Mesenchymal stem cell (in vitro differentiated cells and primary cell): ENCODE measurements at regions not wholly inside any gene's neighbourhood (a gene's known extent, or its start where the extent isn't known, plus 50 kb on each side); places are given as distances from the start of the nearest gene placed in this dataset.
"Not testable (repeated sequence)": the region's sequence is repeated elsewhere in the genome, so short reads cannot be mapped to it uniquely, and the experiment has no call there.

Experiments
- DNase-seq: peaks from one replicate; pipeline ENCODE4 v3.0.0-alpha.2; 2013
- H2AFZ ChIP-seq: one replicate; pipeline ENCODE4 v1.6.1; 2013; ENCODE audit warnings: low read depth, mild to moderate bottlenecking, control low read depth, inconsistent platforms, low read length, moderate library complexity
- H2AK5ac ChIP-seq: 2 replicates; pipeline ENCODE4 v1.6.1; 2013; ENCODE audit warnings: low read length, moderate library complexity, mild to moderate bottlenecking, inconsistent platforms; ENCODE audit not compliant: severe bottlenecking
- H2BK120ac ChIP-seq: one replicate; pipeline ENCODE4 v1.6.1; 2013; ENCODE audit warnings: low read depth, mild to moderate bottlenecking, inconsistent platforms, low read length, moderate library complexity
- H2BK12ac ChIP-seq, 2 experiments: one replicate each; pipeline ENCODE4 v1.6.1; 2013; ENCODE audit warnings: inconsistent platforms in 2 of 2, low read length in 2 of 2, mild to moderate bottlenecking in 2 of 2, moderate library complexity in 2 of 2, control low read depth in 1 of 2
- H2BK15ac ChIP-seq: one replicate; pipeline ENCODE4 v1.6.1; 2013; ENCODE audit warnings: mild to moderate bottlenecking, low read depth, inconsistent platforms; ENCODE audit not compliant: poor library complexity, severe bottlenecking
- H2BK5ac ChIP-seq: 2 replicates; pipeline ENCODE4 v1.6.1; 2013; ENCODE audit warnings: low read depth, mild to moderate bottlenecking, low read length, control low read depth, inconsistent platforms; ENCODE audit not compliant: poor library complexity, severe bottlenecking
- H3K14ac ChIP-seq, 2 experiments: one replicate each; pipeline ENCODE4 v1.6.1; 2013; ENCODE audit warnings: inconsistent platforms in 2 of 2, low read length in 2 of 2, control low read depth in 1 of 2, mild to moderate bottlenecking in 1 of 2, moderate library complexity in 1 of 2
- H3K18ac ChIP-seq, 2 experiments: one replicate each; pipeline ENCODE4 v1.6.1; 2013; ENCODE audit warnings: inconsistent platforms in 2 of 2, low read length in 2 of 2, control low read depth in 1 of 2, low read depth in 1 of 2, mild to moderate bottlenecking in 1 of 2
- H3K23ac ChIP-seq, 2 experiments: one replicate each; pipeline ENCODE4 v1.6.1; 2013; ENCODE audit warnings: inconsistent platforms in 2 of 2, low read length in 2 of 2, mild to moderate bottlenecking in 2 of 2, moderate library complexity in 2 of 2, control low read depth in 1 of 2
- H3K27ac ChIP-seq: 2 replicates; pipeline ENCODE4 v1.5.1; 2013; ENCODE audit warnings: mild to moderate bottlenecking, moderate library complexity, low read length, control low read depth, inconsistent platforms; ENCODE audit not compliant: poor library complexity, severe bottlenecking
- H3K27me3 ChIP-seq, 2 experiments: 2 replicates each; pipeline versions ENCODE4 v1.6.1 to v1.7.0; 2013; ENCODE audit warnings: low read length in 2 of 2, mild to moderate bottlenecking in 2 of 2, moderate library complexity in 2 of 2, control low read depth in 1 of 2, inconsistent platforms in 1 of 2; ENCODE audit not compliant: control insufficient read depth in 1 of 2, insufficient read depth in 1 of 2
- H3K36me3 ChIP-seq, 2 experiments: 2 replicates each; pipeline versions ENCODE4 v1.6.1 to v1.7.0; 2013; ENCODE audit warnings: low read length in 2 of 2, control low read depth in 1 of 2, inconsistent platforms in 1 of 2, low read depth in 1 of 2, mild to moderate bottlenecking in 1 of 2; ENCODE audit not compliant: insufficient read depth in 2 of 2, control insufficient read depth in 1 of 2
- H3K4ac ChIP-seq, 2 experiments: one replicate each; pipeline ENCODE4 v1.6.1; 2013; ENCODE audit warnings: inconsistent platforms in 2 of 2, low read length in 2 of 2, mild to moderate bottlenecking in 2 of 2, moderate library complexity in 2 of 2, control low read depth in 1 of 2, low read depth in 1 of 2
- H3K4me1 ChIP-seq: 2 replicates; pipeline ENCODE4 v1.6.1; 2013; ENCODE audit warnings: low read depth, low read length, control low read depth; ENCODE audit not compliant: control insufficient read depth, insufficient read depth
- H3K4me2 ChIP-seq: 2 replicates; pipeline ENCODE4 v1.6.1; 2013; ENCODE audit warnings: low read length, mild to moderate bottlenecking, inconsistent platforms; ENCODE audit not compliant: poor library complexity, severe bottlenecking
- H3K4me3 ChIP-seq, 2 experiments: 2 replicates each; pipeline versions ENCODE4 v1.5.1 to v1.7.0; 2013; ENCODE audit warnings: low read length in 2 of 2, mild to moderate bottlenecking in 2 of 2, control low read depth in 1 of 2, low read depth in 1 of 2; ENCODE audit not compliant: insufficient read depth in 1 of 2
- H3K79me1 ChIP-seq: replicated peaks from 2 replicates; pipeline ENCODE4 v1.6.1; 2013; ENCODE audit warnings: mild to moderate bottlenecking, control low read depth, low read length, inconsistent platforms; ENCODE audit not compliant: poor library complexity, severe bottlenecking
- H3K9ac ChIP-seq: 2 replicates; pipeline ENCODE4 v1.7.0; 2013; ENCODE audit warnings: mild to moderate bottlenecking, low read length, moderate library complexity
- H3K9me3 ChIP-seq: 2 replicates; pipeline ENCODE4 v1.7.0; 2013; ENCODE audit warnings: mild to moderate bottlenecking, low read length; ENCODE audit not compliant: control insufficient read depth
- H4K8ac ChIP-seq: one replicate; pipeline ENCODE4 v1.6.1; 2013; ENCODE audit warnings: inconsistent platforms, mild to moderate bottlenecking, low read length, moderate library complexity
- H4K91ac ChIP-seq: one replicate; pipeline ENCODE4 v1.6.1; 2013; ENCODE audit warnings: mild to moderate bottlenecking, low read length, inconsistent platforms
- WGBS: methylation state at CpG from one replicate; pipeline ENCODE4 v1.1.7; 2013; ENCODE audit warnings: mixed read lengths; 5-methylcytosine and 5-hydroxymethylcytosine counted together

- H4K8ac ChIP-seq, H2AFZ ChIP-seq, H3K18ac ChIP-seq, H3K4me3 ChIP-seq, H2BK5ac ChIP-seq, H3K4me2 ChIP-seq, H3K27me3 ChIP-seq, H2BK12ac ChIP-seq, H3K23ac ChIP-seq, H3K9ac ChIP-seq, H3K4ac ChIP-seq, H3K14ac ChIP-seq, H2AK5ac ChIP-seq, H2BK120ac ChIP-seq, H4K91ac ChIP-seq, H3K36me3 ChIP-seq, H3K27ac ChIP-seq, H2BK15ac ChIP-seq, H3K79me1 ChIP-seq, H3K4me1 ChIP-seq, DNase-seq, H3K9me3 ChIP-seq: not testable (repeated sequence)
- WGBS = 89% methylated on average over 3 of the region's 5 CpGs
Observed at GRCh38 chr1:194058268-194058667, 871.9 kb upstream of the B3GALT2 start.

GRCh38 chr1:194056169-194056568, 869.8 kb upstream of the B3GALT2 start:
- no peak for DNase-seq
- Histone ChIP-seq H3K4me3 (no peak overlapping the region), H2BK120ac (no peak overlapping the region), H2BK5ac (no peak overlapping the region), H2BK15ac (no peak overlapping the region), H3K9me3 (peaks cover 8% of the 10 kb centered on the region), H2AFZ (no peak overlapping the region), H3K4ac (no peak overlapping the region), H3K27me3 (no peaks in the 10 kb centered on the region), H3K27ac (no peak overlapping the region), H4K91ac (no peak overlapping the region), H3K4me1 (no peaks in the 10 kb centered on the region), H4K8ac (no peak overlapping the region), H3K14ac (no peak overlapping the region), H3K4me2 (no peak overlapping the region), H3K79me1 (no peaks in the 10 kb centered on the region), H3K18ac (no peak overlapping the region), H3K23ac (no peak overlapping the region), H3K9ac (no peak overlapping the region), H3K36me3 (no peaks in the 10 kb centered on the region), H2AK5ac (no peak overlapping the region), H2BK12ac (no peak overlapping the region)
- 98% methylated on average over 2 of the region's 2 CpGs for WGBS

- Histone ChIP-seq H3K27me3 (no peaks in the 10 kb centered on the region), H2BK120ac (no peak overlapping the region), H2AFZ (no peak overlapping the region), H3K4me3 (no peak overlapping the region), H3K4me2 (no peak overlapping the region), H4K91ac (no peak overlapping the region), H3K23ac (no peak overlapping the region), H2BK5ac (no peak overlapping the region), H3K9ac (no peak overlapping the region), H3K9me3 (peaks cover 7% of the 10 kb centered on the region), H3K18ac (no peak overlapping the region), H3K36me3 (no peaks in the 10 kb centered on the region), H2BK12ac (no peak overlapping the region), H3K79me1 (no peaks in the 10 kb centered on the region), H3K4me1 (no peaks in the 10 kb centered on the region), H3K27ac (no peak overlapping the region), H3K14ac (no peak overlapping the region), H4K8ac (no peak overlapping the region), H2BK15ac (no peak overlapping the region), H3K4ac (no peak overlapping the region), H2AK5ac (no peak overlapping the region)
- no CpG with 5 or more reads among the region's 1 CpG for WGBS
- DNase-seq = no peak
Observed at GRCh38 chr1:194055536-194055935, 869.1 kb upstream of the B3GALT2 start.

- H3K4ac ChIP-seq = no peak overlapping the region
- no peak overlapping the region for H2AK5ac ChIP-seq
- no peak overlapping the region for H4K8ac ChIP-seq
- no peaks in the 10 kb centered on the region for H3K79me1 ChIP-seq
- H2BK5ac ChIP-seq = no peak overlapping the region
- H2BK120ac ChIP-seq = no peak overlapping the region
- H3K4me1 ChIP-seq = no peaks in the 10 kb centered on the region
- H3K36me3 ChIP-seq = no peaks in the 10 kb centered on the region
- H3K27me3 ChIP-seq = no peaks in the 10 kb centered on the region
- no peak overlapping the region for H4K91ac ChIP-seq
- no peak overlapping the region for H3K27ac ChIP-seq
- H2AFZ ChIP-seq = no peak overlapping the region
- no peak overlapping the region for H2BK15ac ChIP-seq
- no peak overlapping the region for H3K18ac ChIP-seq
- no peak overlapping the region for H3K9ac ChIP-seq
- H3K4me2 ChIP-seq = no peak overlapping the region
- no peak overlapping the region for H3K4me3 ChIP-seq
- H3K14ac ChIP-seq = no peak overlapping the region
- no peak overlapping the region for H2BK12ac ChIP-seq
- no peak overlapping the region for H3K23ac ChIP-seq
- H3K9me3 ChIP-seq = peaks cover 4% of the 10 kb centered on the region
- whole genome bisulfite sequencing = 88% methylated on average over 2 of the region's 2 CpGs
- no peak for DNase-seq
Observed at GRCh38 chr1:194052514-194053338, 866.3 kb upstream of the B3GALT2 start.
